ENCODE measurements at regions not wholly inside any gene's neighbourhood (a gene's known extent, or its start where the extent isn't known, plus 50 kb on each side); places are given as distances from the start of the nearest gene placed in this dataset.
"Not testable (repeated sequence)": the region's sequence is repeated elsewhere in the genome, so short reads cannot be mapped to it uniquely, and the experiment has no call there.

GRCh38 chr5:82436291-82436690 is 158.1 kb upstream of the RPS23 start:
- H3K4me1 ChIP-seq, result no peaks in the 10 kb centered on the region
- H3K36me3 ChIP-seq, result no peaks in the 10 kb centered on the region
- DNase-seq (no peak), ATAC-seq (no peak)
- no peak overlapping the region for H3K4me3 ChIP-seq
- no peaks in the 10 kb centered on the region for H3K27me3 ChIP-seq
- H3K9me3 ChIP-seq, result no peaks in the 10 kb centered on the region
- intact Hi-C loops (cut with DNase I), result no loop called here
- H3K27ac ChIP-seq, result no peak overlapping the region
- no peak for TF ChIP-seq CTCF (IDR thresholded peaks at IDR 0.05)

GRCh38 chr5:82434696-82435660 is 156.8 kb upstream of the RPS23 start:
- intact Hi-C loops (cut with DNase I); ATAC-seq; H3K27me3 ChIP-seq; H3K36me3 ChIP-seq; H3K4me3 ChIP-seq; H3K4me1 ChIP-seq; DNase-seq; H3K27ac ChIP-seq; H3K9me3 ChIP-seq: not testable (repeated sequence)

- intact Hi-C loops (cut with DNase I), result no loop called here
- no peaks in the 10 kb centered on the region for H3K27me3 ChIP-seq
- H3K4me1 ChIP-seq, result peaks cover 0 to 13% of the 10 kb centered on the region in 2 donors
- no peaks in the 10 kb centered on the region for H3K9me3 ChIP-seq
- DNase-seq (no peak), ATAC-seq (no peak)
- H3K4me3 ChIP-seq, result no peak overlapping the region
- no peak for TF ChIP-seq CTCF (IDR thresholded peaks at IDR 0.05)
- no peak overlapping the region for H3K27ac ChIP-seq
- H3K36me3 ChIP-seq, result no peaks in the 10 kb centered on the region
These were observed 148.5 kb upstream of the RPS23 start for GRCh38 chr5:82426464-82427154.

GRCh38 chr5:82425591-82425990 is 147.4 kb upstream of the RPS23 start:
- H3K27me3 ChIP-seq, result no peaks in the 10 kb centered on the region
- no peak for TF ChIP-seq CTCF (IDR thresholded peaks at IDR 0.05)
- no peaks in the 10 kb centered on the region for H3K9me3 ChIP-seq
- intact Hi-C loops (cut with DNase I), result no loop called here
- DNase-seq, result no peak
- H3K4me3 ChIP-seq, result no peak overlapping the region
- no peak overlapping the region for H3K27ac ChIP-seq
- H3K36me3 ChIP-seq, result no peaks in the 10 kb centered on the region
- H3K4me1 ChIP-seq, result peaks cover 0 to 13% of the 10 kb centered on the region in 2 donors
- no peak for ATAC-seq

GRCh38 chr5:82424211-82424610 is 146.1 kb upstream of the RPS23 start:
- Histone ChIP-seq H3K27ac (no peak overlapping the region), H3K27me3 (no peaks in the 10 kb centered on the region), H3K9me3 (no peaks in the 10 kb centered on the region), H3K4me1 (peaks cover 0 to 13% of the 10 kb centered on the region in 2 donors), H3K36me3 (no peaks in the 10 kb centered on the region), H3K4me3 (no peak overlapping the region)
- intact Hi-C loops (cut with DNase I), result no loop called here
- TF ChIP-seq CTCF (IDR thresholded peaks at IDR 0.05), result no peak
- no peak for DNase-seq
- no peak for ATAC-seq
